ENCODE measurements at regions not wholly inside any gene's neighbourhood (a gene's known extent, or its start where the extent isn't known, plus 50 kb on each side); places are given as distances from the start of the nearest gene placed in this dataset.

- TF ChIP-seq USF1 (IDR thresholded peaks at IDR 0.05), result no peak
- TF ChIP-seq MAX (IDR thresholded peaks at IDR 0.05), result peak; percentile 69
- no peak for TF ChIP-seq CEBPB (IDR thresholded peaks at IDR 0.05)
- TF ChIP-seq REST (IDR thresholded peaks at IDR 0.05; ENCODE audit: low read depth), result no peak
- TF ChIP-seq RAD21 (IDR thresholded peaks at IDR 0.05; ENCODE audit: low read depth), result no peak
- no peak; the same call in 1 of the 2 replicates for TF ChIP-seq EP300 (IDR thresholded peaks at IDR 0.05; ENCODE audit: borderline replicate concordance)
- no peak for TF ChIP-seq YY1 (IDR thresholded peaks at IDR 0.05; ENCODE audit: low read depth)
- no peak for TF ChIP-seq TAF1 (IDR thresholded peaks at IDR 0.05; ENCODE audit: low read depth)
- no peak for TF ChIP-seq FOXM1 (IDR thresholded peaks at IDR 0.05; ENCODE audit: borderline replicate concordance, low read depth)
- no peak for TF ChIP-seq ZBTB7A (IDR thresholded peaks at IDR 0.05; ENCODE audit: low read depth)
Observed at GRCh38 chr17:70865993-70866804, 696.9 kb downstream of the KCNJ2 start.
